Gastroesophageal sphincter (tissue), 3 donors: ENCODE measurements at regions not wholly inside any gene's neighbourhood (a gene's known extent, or its start where the extent isn't known, plus 50 kb on each side); places are given as distances from the start of the nearest gene placed in this dataset.

ENCODE experiments used
- CTCF ChIP-seq, 4 experiments: fragments of 200-600 bp in 2 of 4; fragments of 450-650 bp in 2 of 4; sonication (generic) in 1 of 4; IDR thresholded peaks; one replicate each; pipeline ENCODE4 v1.5.1; 2017 to 2019; ENCODE audit warnings: antibody characterized with exemption in 4 of 4, mild to moderate bottlenecking in 2 of 4, moderate library complexity in 2 of 4
- POLR2AphosphoS5 ChIP-seq: sonication (generic); formaldehyde crosslinking; IDR thresholded peaks from one replicate; pipeline ENCODE4 v1.6.1; 2017; ENCODE audit warnings: antibody characterized with exemption

- no peak for TF ChIP-seq CTCF (IDR thresholded peaks at IDR 0.05)
- no peak for TF ChIP-seq POLR2AphosphoS5
Measured at GRCh38 chr16:59601452-59601851, 867.3 kb upstream of the GOT2 start.
